HepG2 (cell line): ENCODE measurements at regions not wholly inside any gene's neighbourhood (a gene's known extent, or its start where the extent isn't known, plus 50 kb on each side); places are given as distances from the start of the nearest gene placed in this dataset.

Experiments
- ATAC-seq: fragments of 200-7000 bp; cut with Tn5 transposase; 3 replicates; pipeline ENCODE4 v1.9.1; 2020; ENCODE audit warnings: mild to moderate bottlenecking, moderate library complexity
- BruUV-seq: library from RNA; stranded (reverse); fragments of 400-500 nt; replicated peaks from 2 replicates; lab custom pipeline; 2021; lab: Mats Ljungman, UMichigan
- CTCF ChIA-PET: fragments of 300-600 bp; formaldehyde crosslinking; extraction: SDS; loops from one replicate; lab custom pipeline; 2021; ENCODE audit warnings: low total read pairs, inconsistent platforms, low intra/inter-chr PET ratio; lab: Yijun Ruan, JAX
- POLR2A ChIA-PET: fragments of 350-600 bp; sonication (Branson Sonifier 250); formaldehyde crosslinking; loops from one replicate; lab custom pipeline; 2020; ENCODE audit warnings: antibody characterized with exemption, inconsistent platforms; lab: Yijun Ruan, JAX
- DNase-seq: peaks from one replicate; pipeline ENCODE4 v3.0.0-alpha.2; 2015; ENCODE audit warnings: low spot score
- FAIRE-seq: peaks from 3 replicates; lab custom pipeline; 2011; peaks lifted over from hg19 to GRCh38; lab: Jason Lieb, UNC
- H2AFZ ChIP-seq: one replicate; pipeline ENCODE4 v1.6.1; 2011; ENCODE audit warnings: low read length, inconsistent platforms
- H3K27ac ChIP-seq: fragments of 300-600 bp; 3 replicates; pipeline ENCODE4 v1.8.0; 2011; ENCODE audit warnings: mixed run types, mild to moderate bottlenecking, mixed read lengths, low read length, inconsistent platforms; ENCODE audit not compliant: insufficient read depth; ENCODE audit errors: extremely low read length
- H3K27me3 ChIP-seq, 2 experiments: fragments of 200-600 bp in 1 of 2; 2 replicates in 1 of 2; 3 replicates in 1 of 2; pipeline versions ENCODE4 v1.6.0 to v1.8.0; 2011; ENCODE audit warnings: low read length in 2 of 2, mild to moderate bottlenecking in 2 of 2, moderate library complexity in 2 of 2, inconsistent platforms in 1 of 2; ENCODE audit not compliant: insufficient read depth in 2 of 2, control insufficient read depth in 1 of 2
- H3K36me3 ChIP-seq, 2 experiments: fragments of 200-600 bp in 1 of 2; replicated peaks in 1 of 2; 2 replicates in 1 of 2; 3 replicates in 1 of 2; pipeline versions ENCODE4 v1.5.1 to v1.8.0; 2011; ENCODE audit warnings: low read length in 2 of 2, inconsistent platforms in 1 of 2; ENCODE audit not compliant: insufficient read depth in 2 of 2, control insufficient read depth in 1 of 2
- H3K4me1 ChIP-seq: 2 replicates; pipeline ENCODE4 v1.5.1; 2012; ENCODE audit warnings: low read length, inconsistent platforms; ENCODE audit not compliant: insufficient read depth
- H3K4me2 ChIP-seq: 2 replicates; pipeline ENCODE4 v1.6.0; 2011; ENCODE audit warnings: low read depth, low read length, inconsistent platforms
- H3K4me3 ChIP-seq, 3 experiments: fragments of 200-600 bp in 1 of 3; sonication (generic), shearing (Covaris generic) in 1 of 3; replicated peaks in 1 of 3; 2 replicates each; pipeline ENCODE4 v1.5.1; 2011 to 2016; ENCODE audit warnings: low read length in 3 of 3, inconsistent platforms in 2 of 3, low read depth in 2 of 3, mild to moderate bottlenecking in 2 of 3, control low read depth in 1 of 3, mixed read lengths in 1 of 3; ENCODE audit not compliant: insufficient read depth in 1 of 3
- H3K79me2 ChIP-seq: one replicate; pipeline ENCODE4 v1.6.1; 2011; ENCODE audit warnings: low read length, inconsistent platforms; ENCODE audit not compliant: insufficient read depth
- H3K9ac ChIP-seq: 2 replicates; pipeline ENCODE4 v1.6.0; 2011; ENCODE audit warnings: mild to moderate bottlenecking, low read depth, low read length, inconsistent platforms; ENCODE audit not compliant: insufficient read depth
- H3K9me3 ChIP-seq: 2 replicates; pipeline ENCODE4 v1.5.1; 2012; ENCODE audit warnings: mild to moderate bottlenecking, low read length
- H4K20me1 ChIP-seq: 2 replicates; pipeline ENCODE4 v1.6.0; 2011; ENCODE audit warnings: inconsistent platforms, mild to moderate bottlenecking, low read length, moderate library complexity; ENCODE audit not compliant: insufficient read depth
- MAFK ChIP-seq, 2 experiments: IDR thresholded peaks in 1 of 2; conservative IDR thresholded peaks in 1 of 2; 2 replicates each; pipeline ENCODE4 v1.6.1; 2011; ENCODE audit warnings: improper control_type of control experiment in 2 of 2, low read length in 2 of 2
- MBD4 ChIP-seq: IDR thresholded peaks from 2 replicates; pipeline ENCODE4 v1.6.1; 2012; ENCODE audit warnings: low read length, inconsistent platforms, borderline replicate concordance
- MIER2 ChIP-seq: IDR thresholded peaks from 2 replicates; pipeline ENCODE4 v1.6.1; 2016; ENCODE audit warnings: missing biosample characterization, missing genetic modification reagents
- MYNN ChIP-seq: sonication (generic); formaldehyde crosslinking; IDR thresholded peaks from 2 replicates; pipeline ENCODE4 v1.4.0; 2020; ENCODE audit warnings: mild to moderate bottlenecking, low read depth, missing genetic modification reagents
- NR2F1 ChIP-seq, 2 experiments: fragments of 450-650 bp in 1 of 2; formaldehyde crosslinking in 1 of 2; IDR thresholded peaks; 2 replicates each; pipeline versions ENCODE4 v1.5.0 to v1.6.1; 2016 to 2020; ENCODE audit warnings: mild to moderate bottlenecking in 1 of 2, missing compliant biosample characterization in 1 of 2, missing genetic modification reagents in 1 of 2, moderate library complexity in 1 of 2
- THYN1 ChIP-seq: sonication (generic); formaldehyde crosslinking; IDR thresholded peaks from 2 replicates; pipeline ENCODE4 v1.8.1; 2023; ENCODE audit warnings: low read depth, mild to moderate bottlenecking, moderate library complexity, missing genetic modification reagents, borderline replicate concordance
- ZC3H13 ChIP-seq: sonication (generic); formaldehyde crosslinking; IDR thresholded peaks from 2 replicates; pipeline ENCODE4 v1.8.1; 2023; ENCODE audit warnings: mild to moderate bottlenecking, missing genetic modification reagents, moderate library complexity
- ZNF343 ChIP-seq: sonication (generic); formaldehyde crosslinking; IDR thresholded peaks from 2 replicates; pipeline ENCODE4 v1.4.0; 2020; ENCODE audit warnings: mild to moderate bottlenecking, missing genetic modification reagents
- ZNF83 ChIP-seq: sonication (generic); formaldehyde crosslinking; IDR thresholded peaks from 2 replicates; pipeline ENCODE4 v1.4.0; 2020; ENCODE audit warnings: missing genetic modification reagents, mild to moderate bottlenecking, borderline replicate concordance
- WGBS: methylation state at CpG from one replicate; pipeline ENCODE4 v1.1.6; 2017; ENCODE audit warnings: low lambda C conversion rate; 5-methylcytosine and 5-hydroxymethylcytosine counted together
- in situ Hi-C: cut with HindIII; loops from 2 replicates; pipeline ENCODE4 v1.10.0; 2017; ENCODE audit warnings: low pct_unique_long_range_greater_than_20kb; ENCODE audit not compliant: extremely low pct_ligation_motif_present
- intact Hi-C: fragments of 100-400 bp; cut with micrococcal nuclease; formaldehyde crosslinking; loops from one replicate; pipeline ENCODE4 v1.10.0; 2022; ENCODE audit not compliant: unreplicated experiment
- TF ChIP-seq, protein P1 (sequence below): sonication (generic); formaldehyde crosslinking; IDR thresholded peaks from 2 replicates; pipeline ENCODE4 v1.8.0; 2022; ENCODE audit warnings: mild to moderate bottlenecking, missing genetic modification reagents

DNA sequence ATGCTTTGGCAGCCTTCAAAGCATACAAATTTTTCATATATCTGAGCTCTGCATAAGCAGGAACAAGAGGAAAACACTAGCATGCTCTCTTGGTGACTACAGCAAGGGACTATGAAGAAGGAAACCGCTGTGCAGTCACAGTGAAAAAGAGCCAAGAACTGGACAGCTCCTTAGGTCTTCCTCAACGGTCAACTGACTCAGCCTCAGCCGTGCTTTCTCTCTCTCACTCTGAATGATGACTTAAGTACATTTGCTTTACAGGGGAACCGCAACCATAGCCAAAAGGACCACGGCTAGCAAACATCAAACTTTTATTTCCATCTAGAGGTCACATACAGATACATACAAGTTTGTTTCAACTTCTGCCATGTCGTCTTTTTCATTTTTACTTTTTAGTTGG lies 69.9 kb downstream of the HYCC1 start:
- Histone ChIP-seq H3K4me1 (peaks cover 6% of the 10 kb centered on the region; the same call in 1 of the 2 replicates), H3K27me3 (no peaks in the 10 kb centered on the region), H3K9me3 (no peaks in the 10 kb centered on the region), H3K4me2 (no peak overlapping the region), H2AFZ (no peak overlapping the region), H3K9ac (no peak overlapping the region), H3K4me3 (no peak overlapping the region), H3K27ac (no peak overlapping the region), H3K79me2 (no peaks in the 10 kb centered on the region), H4K20me1 (no peaks in the 10 kb centered on the region), H3K36me3 (no peaks in the 10 kb centered on the region; a peak in 1 of 5 replicates)
- DNase-seq (no peak), FAIRE-seq (no peak), ATAC-seq (no peak)
- CTCF ChIA-PET, result no interaction called here
- WGBS, result 94% methylated on average over 6 of the region's 6 CpGs
- intact Hi-C loops (no loop called here), in situ Hi-C loops (no loop called here)
- POLR2A ChIA-PET, result no interaction called here
- TF ChIP-seq MYNN (no peak), MAFK (conservative IDR thresholded peaks at IDR 0.05 in 1 of 2, IDR thresholded peaks at IDR 0.05 in 1 of 2; ENCODE audit: low read length in 2 of 2) (0 out of 4 replicates have a peak, but pooled peaks of 1 of the 2 experiments have one; percentile 3)
- no TSS peak for BruUV-seq

DNA sequence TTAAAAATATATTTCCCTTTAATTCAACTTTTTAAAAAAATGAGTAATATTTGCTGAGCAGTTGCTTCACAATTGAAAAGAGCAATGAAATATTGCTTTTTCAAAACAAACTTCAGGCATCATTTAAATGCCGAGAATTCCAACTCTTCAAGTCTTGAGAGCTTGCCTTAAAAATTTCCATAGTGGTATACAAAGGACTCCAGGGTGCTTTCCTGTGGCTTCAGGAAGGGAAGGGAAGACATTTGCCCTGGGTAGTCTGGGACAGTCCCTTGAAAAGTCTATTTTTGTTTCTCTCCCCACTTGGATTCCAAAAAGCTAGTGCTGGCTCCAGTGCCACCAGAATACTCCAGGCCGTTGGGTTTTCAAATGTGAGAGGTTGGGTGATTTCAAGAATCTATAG lies 71.7 kb downstream of the HYCC1 start:
- 97% methylated on average over 2 of the region's 2 CpGs for WGBS
- ChIA-PET CTCF (no interaction called here), POLR2A (no interaction called here)
- Histone ChIP-seq H3K9ac (no peak overlapping the region), H3K27ac (no peak overlapping the region)
- no peak for TF ChIP-seq NR2F1 (CRISPR knock-in tag; IDR thresholded peaks at IDR 0.05)
- TF ChIP-seq ZC3H13 (CRISPR knock-in tag), result no peak
- TF ChIP-seq, protein P1, sequence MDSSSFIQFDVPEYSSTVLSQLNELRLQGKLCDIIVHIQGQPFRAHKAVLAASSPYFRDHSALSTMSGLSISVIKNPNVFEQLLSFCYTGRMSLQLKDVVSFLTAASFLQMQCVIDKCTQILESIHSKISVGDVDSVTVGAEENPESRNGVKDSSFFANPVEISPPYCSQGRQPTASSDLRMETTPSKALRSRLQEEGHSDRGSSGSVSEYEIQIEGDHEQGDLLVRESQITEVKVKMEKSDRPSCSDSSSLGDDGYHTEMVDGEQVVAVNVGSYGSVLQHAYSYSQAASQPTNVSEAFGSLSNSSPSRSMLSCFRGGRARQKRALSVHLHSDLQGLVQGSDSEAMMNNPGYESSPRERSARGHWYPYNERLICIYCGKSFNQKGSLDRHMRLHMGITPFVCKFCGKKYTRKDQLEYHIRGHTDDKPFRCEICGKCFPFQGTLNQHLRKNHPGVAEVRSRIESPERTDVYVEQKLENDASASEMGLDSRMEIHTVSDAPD (CRISPR knock-in tag), result no peak
- no peak for TF ChIP-seq MBD4
- no peak for TF ChIP-seq MIER2 (CRISPR knock-in tag)
- no peak for TF ChIP-seq THYN1 (CRISPR knock-in tag)
- no peak for TF ChIP-seq ZNF343 (CRISPR knock-in tag)
- no peak for TF ChIP-seq ZNF83 (CRISPR knock-in tag)
- TF ChIP-seq, all 625 proteins: peak for 0
- DNase-seq, result no peak
- FAIRE-seq, result no peak
- Histone ChIP-seq H2AFZ (no peak overlapping the region), H3K4me3 (no peak overlapping the region), H3K4me1 (no peaks in the 10 kb centered on the region), H3K4me2 (no peak overlapping the region), H3K79me2 (no peaks in the 10 kb centered on the region), H3K9me3 (no peaks in the 10 kb centered on the region), H3K36me3 (no peaks in the 10 kb centered on the region; a peak in 1 of 5 replicates), H4K20me1 (no peaks in the 10 kb centered on the region), H3K27me3 (no peaks in the 10 kb centered on the region)
- intact Hi-C loops (no loop called here), in situ Hi-C loops (no loop called here)
- no TSS peak for BruUV-seq
- no peak for ATAC-seq
